SH-SY5Y (cell line): ENCODE measurements at regions not wholly inside any gene's neighbourhood (a gene's known extent, or its start where the extent isn't known, plus 50 kb on each side); places are given as distances from the start of the nearest gene placed in this dataset.

Experiments
- GATA2 ChIP-seq: IDR thresholded peaks from 2 replicates; pipeline ENCODE4 v1.6.1; 2011; ENCODE audit warnings: mild to moderate bottlenecking, low read depth, low read length
- GATA3 ChIP-seq: IDR thresholded peaks from 2 replicates; pipeline ENCODE4 v1.6.1; 2011; ENCODE audit warnings: low read depth, mild to moderate bottlenecking, low read length, moderate library complexity

DNA sequence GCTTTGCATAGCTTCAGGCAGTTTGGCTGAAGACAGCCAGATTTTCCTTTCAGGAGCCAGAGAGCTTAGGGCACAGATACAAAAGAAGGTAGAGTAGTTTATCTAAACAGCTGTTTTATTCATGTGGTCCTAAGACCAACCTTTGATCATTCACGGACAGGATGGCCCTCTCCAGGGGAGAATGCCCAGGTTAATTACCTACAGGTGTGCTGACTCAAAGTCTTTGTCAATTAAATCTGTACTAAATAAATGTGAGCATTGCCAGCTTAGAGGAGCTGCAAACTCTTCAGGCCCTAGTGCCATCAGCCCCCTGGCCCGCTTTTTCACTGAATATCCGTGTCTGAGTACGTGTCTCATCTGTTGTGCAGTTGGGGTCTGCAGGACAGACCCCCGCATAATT lies 554.7 kb downstream of the NUP35 start:
- no peak for TF ChIP-seq GATA2
- TF ChIP-seq GATA3: no peak

DNA sequence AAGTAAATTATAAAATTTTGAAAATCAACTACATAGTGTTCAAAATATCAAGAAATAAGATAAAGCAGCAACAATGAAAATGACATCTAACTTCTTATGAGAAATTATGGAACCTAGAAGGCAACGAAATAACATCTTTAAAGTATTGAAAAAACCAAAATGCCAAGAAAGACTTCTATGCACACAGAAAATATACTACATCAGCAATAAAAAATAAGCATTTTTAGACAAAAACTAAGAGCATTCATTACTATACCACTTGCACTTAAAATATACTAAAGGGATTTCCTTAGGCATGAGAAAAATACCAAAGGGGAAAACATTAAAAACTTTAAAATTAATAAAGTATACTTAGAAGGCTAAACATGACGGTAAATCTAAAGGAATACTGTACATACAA lies 556.3 kb downstream of the NUP35 start:
- TF ChIP-seq GATA2 (no peak), GATA3 (no peak)

DNA sequence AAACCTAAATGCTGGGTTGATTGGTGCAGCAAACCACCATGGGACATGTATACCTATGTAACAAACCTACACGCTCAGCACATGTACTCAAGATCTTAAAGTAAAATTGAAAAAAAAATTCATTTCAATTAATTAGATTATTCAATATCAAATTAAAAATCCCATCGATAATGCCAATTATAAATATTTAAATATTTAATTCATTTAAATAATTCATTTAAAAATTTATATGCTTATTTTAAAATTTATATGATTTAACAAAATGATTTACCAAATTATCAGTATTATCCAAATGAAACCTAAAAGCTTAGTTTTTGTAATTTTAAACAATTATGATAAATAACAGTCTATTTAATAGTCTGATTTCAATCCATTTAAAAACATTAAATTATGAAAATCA lies 560.4 kb downstream of the NUP35 start:
- TF ChIP-seq GATA3 (no peak), GATA2 (no peak)

DNA sequence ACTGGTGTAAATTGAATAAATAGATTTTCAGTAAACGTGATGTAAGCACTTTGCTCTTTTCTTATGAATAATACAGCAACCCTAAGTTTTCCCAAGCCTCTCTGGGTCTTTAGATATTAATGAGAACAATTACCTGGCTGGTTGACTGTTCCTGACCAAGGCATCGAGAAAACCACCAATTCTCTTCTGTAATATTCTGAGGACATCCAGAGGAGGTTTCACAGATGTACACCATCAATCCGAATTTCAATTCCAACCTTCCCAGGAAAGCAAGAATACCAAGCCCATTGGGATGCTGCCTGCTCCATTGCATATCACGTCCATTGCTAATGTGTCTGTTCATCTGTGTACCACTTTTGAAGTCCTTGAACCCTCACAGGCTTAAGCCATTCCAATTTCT lies 571.8 kb downstream of the NUP35 start:
- no peak for TF ChIP-seq GATA3
- no peak for TF ChIP-seq GATA2

DNA sequence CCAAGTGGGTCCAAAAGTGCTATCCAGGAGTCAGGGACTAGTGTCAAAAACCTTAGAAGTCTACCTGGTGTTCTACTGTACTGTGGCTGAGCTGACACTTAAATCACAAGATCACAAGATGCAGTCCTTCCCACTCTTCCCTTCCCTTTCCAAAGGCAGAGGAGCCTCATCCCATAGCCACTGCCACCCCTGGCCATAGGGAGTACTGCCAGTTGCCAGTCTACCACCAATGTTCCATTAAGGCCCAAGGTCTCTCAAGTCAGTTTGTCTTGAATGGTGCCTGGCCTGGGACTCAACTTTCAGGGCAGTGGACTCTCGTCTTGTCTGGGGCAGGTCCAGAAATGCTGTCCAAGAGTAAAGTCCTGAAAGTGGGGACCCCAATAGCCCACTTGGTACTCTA lies 585.6 kb downstream of the NUP35 start:
- TF ChIP-seq GATA3 (no peak), GATA2 (no peak)

DNA sequence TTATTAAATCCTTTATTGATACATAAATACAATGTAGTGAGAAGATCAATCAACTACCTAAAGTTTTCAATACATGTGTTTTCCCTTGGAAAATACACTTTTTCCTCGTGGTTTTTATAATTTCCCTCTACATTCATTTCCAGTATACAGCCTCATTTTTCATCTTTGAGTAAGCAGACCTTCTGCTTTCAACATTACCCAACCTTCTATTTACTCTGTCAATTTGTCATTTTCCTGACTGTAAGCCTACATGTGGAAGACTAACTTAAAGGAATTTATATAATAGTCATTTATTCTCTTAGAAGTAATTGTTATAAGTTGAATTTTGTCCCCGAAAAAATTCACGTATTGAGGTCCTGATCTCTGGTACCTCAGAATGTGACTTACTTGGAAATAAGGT lies 594.0 kb downstream of the NUP35 start:
- TF ChIP-seq GATA2: no peak
- TF ChIP-seq GATA3: no peak

DNA sequence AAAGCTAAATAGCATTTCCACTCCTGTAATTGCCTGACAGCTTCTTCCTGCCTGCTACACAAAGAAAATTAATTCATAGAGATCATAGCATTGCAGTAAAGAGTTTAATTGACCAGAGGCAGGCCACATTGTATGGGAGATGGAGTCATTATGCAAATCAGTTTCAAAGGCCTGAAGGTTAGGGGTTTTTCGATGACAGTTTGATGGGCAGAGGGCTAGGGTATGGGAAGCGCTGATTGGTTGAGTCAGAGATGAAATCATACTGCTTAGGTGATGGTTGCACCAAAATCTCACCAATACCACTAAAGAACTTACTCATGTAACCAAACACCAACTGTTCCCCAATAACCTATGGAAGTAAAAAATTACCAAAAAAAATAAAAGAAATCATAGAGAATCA lies 599.0 kb downstream of the NUP35 start:
- TF ChIP-seq GATA2 (no peak), GATA3 (no peak)

DNA sequence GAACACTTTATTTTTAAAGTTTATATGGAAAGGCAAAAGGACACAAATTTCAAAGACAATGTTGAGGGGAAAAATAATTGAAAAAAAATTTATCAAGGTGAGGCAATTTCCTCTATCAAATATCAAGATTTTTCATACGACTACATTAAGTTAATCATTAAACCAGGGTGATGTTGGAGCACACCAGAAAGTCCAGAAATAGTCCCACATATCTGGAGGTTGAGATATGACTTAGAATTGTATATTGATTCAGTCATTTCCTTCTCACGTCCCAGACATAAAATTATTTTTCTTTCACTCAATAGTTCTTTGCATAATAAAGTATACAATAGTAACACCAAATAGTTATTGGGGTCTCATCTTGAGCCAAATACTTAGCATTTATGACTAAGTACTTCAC lies 605.1 kb downstream of the NUP35 start:
- TF ChIP-seq GATA3: no peak
- no peak for TF ChIP-seq GATA2

DNA sequence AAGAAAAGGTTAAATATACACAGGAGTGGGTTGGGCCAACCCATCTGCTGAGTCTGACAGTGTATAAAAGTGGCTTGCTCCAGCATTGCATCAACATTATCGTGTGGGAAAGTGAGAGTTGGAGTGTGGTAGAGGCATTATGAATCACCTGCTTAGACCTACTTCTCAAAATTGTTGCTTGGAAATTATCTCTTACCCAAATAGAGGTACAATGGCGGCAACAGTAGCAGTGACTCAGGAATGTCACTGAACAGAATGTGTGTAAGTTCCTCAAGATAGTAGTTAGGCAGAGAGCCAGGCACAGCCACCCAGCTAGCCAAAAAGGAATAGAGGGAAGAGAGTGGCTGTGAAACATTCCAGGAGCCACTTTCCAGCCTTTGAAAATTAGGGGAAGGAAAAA lies 616.0 kb downstream of the NUP35 start:
- no peak for TF ChIP-seq GATA3
- TF ChIP-seq GATA2: no peak

DNA sequence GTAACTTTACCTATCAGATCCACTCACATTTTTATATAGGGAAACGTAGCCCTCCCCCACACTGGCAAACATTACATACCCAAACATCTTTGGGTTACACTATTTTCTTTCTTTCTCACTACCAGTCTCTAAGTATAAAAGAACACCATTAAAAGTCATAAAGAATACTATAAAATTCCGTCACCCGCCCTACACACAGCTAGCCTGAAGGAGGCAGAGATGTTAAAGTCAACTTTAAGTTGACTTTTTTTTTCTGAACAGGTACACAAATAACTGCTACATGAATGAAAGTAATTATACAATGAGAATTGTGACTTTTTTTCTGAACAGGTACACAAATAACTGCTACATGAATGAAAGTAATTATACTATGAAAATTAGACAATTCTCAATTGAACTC lies 628.3 kb downstream of the NUP35 start:
- TF ChIP-seq GATA3: no peak
- no peak for TF ChIP-seq GATA2

DNA sequence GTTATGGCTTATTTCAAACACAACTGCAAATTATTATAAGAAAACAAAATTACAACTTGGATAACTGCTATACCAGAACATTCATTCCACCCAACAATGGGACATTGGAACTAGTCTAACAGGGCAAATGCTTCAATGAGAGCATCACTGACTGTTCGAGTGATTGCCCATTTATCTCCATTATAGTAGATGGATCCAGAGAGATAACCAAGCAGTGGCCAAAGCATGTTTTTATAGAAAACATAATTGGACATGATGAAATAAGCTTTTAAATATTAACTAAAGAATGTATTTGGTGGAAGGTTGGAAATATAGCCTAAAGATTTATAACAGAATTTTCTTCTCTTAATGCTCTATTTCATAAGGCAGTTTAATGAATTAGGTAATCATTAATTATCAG lies 634.8 kb downstream of the NUP35 start:
- TF ChIP-seq GATA3 (peak; percentile 50; the same call in 1 of the 2 replicates), GATA2 (no peak)

DNA sequence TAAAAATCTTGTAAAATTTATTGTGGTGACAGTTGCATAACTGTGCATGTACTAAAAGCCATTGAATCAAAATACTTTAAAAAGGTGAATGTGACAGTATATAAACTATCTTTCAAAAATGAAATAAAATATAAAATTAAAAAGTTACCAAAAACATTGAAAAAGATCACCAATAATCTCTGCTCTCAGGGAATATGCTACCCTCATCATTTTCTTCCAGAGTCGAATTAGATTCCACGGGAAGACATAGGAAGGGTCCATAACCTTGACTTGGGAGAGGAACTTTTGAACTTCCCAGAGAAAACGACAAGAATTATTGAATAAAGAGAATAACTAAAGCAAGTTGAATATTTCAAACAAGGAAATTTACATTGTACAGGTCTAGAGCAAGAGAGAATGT lies 649.5 kb downstream of the NUP35 start:
- TF ChIP-seq GATA3 (no peak), GATA2 (no peak)

DNA sequence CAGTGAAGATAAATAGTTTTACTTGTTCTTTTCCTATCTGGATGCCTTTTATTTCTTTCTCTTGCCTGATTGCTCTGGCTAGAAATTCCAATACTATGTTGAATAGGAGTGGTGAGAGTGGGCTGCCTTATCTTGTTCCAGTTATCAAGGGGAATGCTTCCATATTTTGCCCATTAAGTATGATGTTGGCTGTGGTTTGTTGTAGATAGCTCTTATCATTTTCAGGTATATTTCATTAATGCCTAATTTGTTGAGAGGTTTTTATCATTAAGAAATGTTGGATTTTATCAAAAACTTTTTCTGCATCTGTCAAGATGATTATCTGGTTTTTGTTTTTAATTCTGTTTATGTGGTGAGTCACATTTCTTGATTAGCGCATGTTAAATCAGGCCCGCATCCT lies 655.8 kb downstream of the NUP35 start:
- TF ChIP-seq GATA2: no peak
- no peak for TF ChIP-seq GATA3

DNA sequence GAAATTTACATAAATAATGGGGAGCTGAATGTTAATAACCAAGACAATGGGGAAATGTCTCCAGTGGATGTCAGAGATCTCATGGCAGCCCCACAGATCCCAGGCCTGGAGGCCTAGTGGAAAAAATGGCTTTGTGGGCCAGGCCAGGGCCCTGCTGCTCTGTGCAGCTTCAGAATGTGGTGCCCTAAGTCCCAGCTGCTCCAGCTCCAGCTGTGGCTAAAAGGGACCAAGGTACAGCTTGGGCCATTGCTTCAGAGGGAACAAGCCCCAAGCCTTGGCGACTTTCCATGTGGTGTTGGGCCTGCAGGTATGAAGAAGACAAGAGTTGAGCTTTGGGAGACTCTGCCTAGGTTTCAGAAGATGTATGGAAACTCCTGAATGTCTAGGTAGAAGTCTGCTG lies 658.2 kb downstream of the NUP35 start:
- TF ChIP-seq GATA2: no peak
- no peak for TF ChIP-seq GATA3

DNA sequence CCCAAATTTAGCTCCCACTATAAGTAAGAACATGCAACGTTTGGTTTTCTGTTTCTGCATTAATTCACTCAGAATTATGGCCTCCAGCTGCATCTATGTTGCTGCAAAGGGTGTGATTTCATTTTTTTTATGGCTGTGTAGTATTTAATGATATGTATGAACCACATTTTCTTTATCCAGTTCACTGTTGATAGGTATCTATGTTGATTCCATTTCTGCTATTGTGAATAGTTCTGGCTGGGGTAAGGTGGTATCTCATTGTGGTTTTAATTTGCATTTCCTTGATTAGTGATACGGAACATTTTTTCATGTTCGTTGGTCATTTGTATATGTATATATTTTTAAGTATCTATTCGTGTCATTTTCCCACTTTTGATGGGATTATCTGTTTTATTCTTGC lies 674.3 kb downstream of the NUP35 start:
- TF ChIP-seq GATA2 (no peak), GATA3 (no peak)

DNA sequence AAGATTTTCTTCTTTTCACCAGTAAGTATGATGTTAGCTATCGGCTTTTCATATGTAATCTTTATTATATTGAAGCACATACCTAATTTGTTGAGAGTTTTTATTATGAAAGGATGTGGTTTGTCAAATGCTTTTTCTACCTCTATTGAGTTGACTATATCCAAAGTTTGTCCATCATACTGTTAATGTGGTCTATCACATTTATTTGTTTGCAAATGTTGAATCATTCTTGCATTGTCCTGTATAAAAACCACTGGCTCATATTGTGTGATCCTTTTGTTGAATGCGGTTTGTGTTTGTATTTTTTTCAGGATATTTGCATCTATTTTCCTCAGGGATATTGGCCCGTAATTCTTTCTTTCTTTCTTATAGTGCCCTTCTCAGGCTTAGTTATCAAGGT lies 675.5 kb downstream of the NUP35 start:
- TF ChIP-seq GATA2 (no peak), GATA3 (no peak)
